Endothelial cell of umbilical vein (primary cell): ENCODE measurements at regions not wholly inside any gene's neighbourhood (a gene's known extent, or its start where the extent isn't known, plus 50 kb on each side); places are given as distances from the start of the nearest gene placed in this dataset.

ENCODE experiments used
- BruUV-seq: library from RNA; stranded (reverse); fragments of 400-500 nt; replicated peaks from 2 replicates; lab custom pipeline; 2021; lab: Mats Ljungman, UMichigan
- CTCF ChIA-PET: fragments of 300-600, 350-600 bp; sonication (Branson Sonifier 250); formaldehyde crosslinking; loops from one replicate; lab custom pipeline; 2021; ENCODE audit warnings: antibody characterized with exemption, inconsistent platforms; lab: Charles Lee
- POLR2A ChIA-PET: fragments of 300-600, 350-600 bp; sonication (Branson Sonifier 250); formaldehyde crosslinking; loops from one replicate; lab custom pipeline; 2021; ENCODE audit warnings: antibody characterized with exemption, inconsistent platforms; lab: Charles Lee
- DNase-seq: peaks from one replicate; pipeline ENCODE4 v3.0.0-alpha.2; 2011; ENCODE audit warnings: low read depth, low spot score
- FAIRE-seq: peaks from 2 replicates; lab custom pipeline; 2011; peaks lifted over from hg19 to GRCh38; lab: Jason Lieb, UNC
- H2AFZ ChIP-seq: 2 replicates; pipeline ENCODE4 v1.6.0; 2012; ENCODE audit warnings: low read depth, low read length, control low read depth, inconsistent platforms
- H3K27ac ChIP-seq: 2 replicates; pipeline ENCODE4 v1.5.1; 2011; ENCODE audit warnings: low read depth, mild to moderate bottlenecking, control low read depth, low read length, moderate library complexity; ENCODE audit not compliant: insufficient read depth
- H3K27me3 ChIP-seq, 2 experiments: 2 replicates each; pipeline versions ENCODE4 v1.6.0 to v1.6.1; 2011; ENCODE audit warnings: low read length in 2 of 2, mixed read lengths in 1 of 2; ENCODE audit not compliant: control insufficient read depth in 2 of 2, insufficient read depth in 2 of 2
- H3K36me3 ChIP-seq, 2 experiments: 2 replicates in 1 of 2; 3 replicates in 1 of 2; pipeline ENCODE4 v1.5.1; 2011; ENCODE audit warnings: low read length in 2 of 2, mild to moderate bottlenecking in 1 of 2, moderate library complexity in 1 of 2; ENCODE audit not compliant: control insufficient read depth in 2 of 2, insufficient read depth in 2 of 2; ENCODE audit errors: extremely low read depth in 1 of 2
- H3K4me1 ChIP-seq: 3 replicates; pipeline ENCODE4 v1.5.1; 2011; ENCODE audit warnings: mild to moderate bottlenecking, low read length; ENCODE audit not compliant: control insufficient read depth, insufficient read depth; ENCODE audit errors: extremely low read depth
- H3K4me2 ChIP-seq: 2 replicates; pipeline ENCODE4 v1.6.1; 2011; ENCODE audit warnings: low read length, control low read depth, mixed read lengths; ENCODE audit not compliant: insufficient read depth
- H3K4me3 ChIP-seq, 3 experiments: fragments of 200-600 bp in 1 of 3; sonication (generic), shearing (Covaris generic) in 1 of 3; replicated peaks in 1 of 3; 2 replicates each; pipeline ENCODE4 v1.5.1; 2011 to 2016; ENCODE audit warnings: control low read depth in 3 of 3, low read length in 3 of 3, mild to moderate bottlenecking in 2 of 3, inconsistent platforms in 1 of 3, low read depth in 1 of 3, moderate library complexity in 1 of 3; ENCODE audit not compliant: insufficient read depth in 1 of 3
- H3K79me2 ChIP-seq: 2 replicates; pipeline ENCODE4 v1.6.0; 2012; ENCODE audit warnings: low read length, inconsistent platforms; ENCODE audit not compliant: control insufficient read depth, insufficient read depth
- H3K9ac ChIP-seq: replicated peaks from 2 replicates; pipeline ENCODE3; 2011; ENCODE audit warnings: low read length, control low read depth; ENCODE audit not compliant: insufficient read depth; ENCODE audit errors: extremely low read depth
- H3K9me1 ChIP-seq: replicated peaks from 3 replicates; pipeline ENCODE4 v1.6.0; 2011; ENCODE audit warnings: mild to moderate bottlenecking, low read length; ENCODE audit not compliant: control insufficient read depth, insufficient read depth; ENCODE audit errors: extremely low read depth
- H3K9me3 ChIP-seq: replicated peaks from 2 replicates; pipeline ENCODE4 v1.5.1; 2012; ENCODE audit warnings: low read length, inconsistent platforms; ENCODE audit not compliant: control insufficient read depth, insufficient read depth
- H4K20me1 ChIP-seq: replicated peaks from 2 replicates; pipeline ENCODE3; 2011; ENCODE audit warnings: mild to moderate bottlenecking, low read length; ENCODE audit not compliant: control insufficient read depth, insufficient read depth; ENCODE audit errors: extremely low read depth
- EZH2 ChIP-seq: IDR thresholded peaks from 2 replicates; pipeline ENCODE4 v1.6.1; 2012; ENCODE audit warnings: borderline replicate concordance, low read depth, mild to moderate bottlenecking, moderate library complexity, low read length, inconsistent platforms; ENCODE audit not compliant: severe bottlenecking
- FOS ChIP-seq: IDR thresholded peaks from 2 replicates; pipeline ENCODE4 v1.6.1; 2011; ENCODE audit warnings: mild to moderate bottlenecking, low read length, moderate library complexity, borderline replicate concordance; ENCODE audit not compliant: insufficient read depth
- GATA2 ChIP-seq: IDR thresholded peaks from 2 replicates; pipeline ENCODE4 v1.7.0; 2011; ENCODE audit warnings: low read depth, mild to moderate bottlenecking, moderate library complexity, mixed read lengths, low read length; ENCODE audit not compliant: insufficient read length, insufficient read depth
- JUN ChIP-seq: IDR thresholded peaks from 2 replicates; pipeline ENCODE4 v1.6.1; 2011; ENCODE audit warnings: borderline replicate concordance, low read depth; ENCODE audit not compliant: insufficient read length, insufficient read depth
- MYC ChIP-seq: IDR thresholded peaks from one replicate; pipeline ENCODE4 v1.6.1; 2011; ENCODE audit warnings: mild to moderate bottlenecking, low read depth, low read length
- POLR2A ChIP-seq: IDR thresholded peaks from 2 replicates; pipeline ENCODE4 v1.6.1; 2012; ENCODE audit warnings: low read depth, mild to moderate bottlenecking, control low read depth, low read length
- POLR2AphosphoS5 ChIP-seq: IDR thresholded peaks from 2 replicates; pipeline ENCODE4 v1.6.1; 2012; ENCODE audit warnings: low read depth, mild to moderate bottlenecking, control low read depth, low read length, moderate library complexity; ENCODE audit not compliant: insufficient read depth
- dilution Hi-C: fragments of 300-500 bp; cut with MboI; formaldehyde crosslinking; loops from one replicate; pipeline ENCODE4 v1.15.0; 2019; ENCODE audit warnings: low sequenced_read_pairs; ENCODE audit not compliant: extremely low pct_ligation_motif_present
- intact Hi-C: fragments of 100-400 bp; cut with micrococcal nuclease; formaldehyde crosslinking; loops from one replicate; pipeline ENCODE4 v1.10.0; 2022
- TF ChIP-seq, protein P1 (sequence below), 2 donors: IDR thresholded peaks; 1 replicate in 1 of 2; 2 replicates in 1 of 2; pipeline ENCODE4 v1.5.1; 2011; ENCODE audit warnings: low read length in 2 of 2, mild to moderate bottlenecking in 2 of 2, moderate library complexity in 2 of 2, control low read depth in 1 of 2, inconsistent platforms in 1 of 2, low read depth in 1 of 2; ENCODE audit not compliant: insufficient read depth in 1 of 2; ENCODE audit errors: extremely low read depth in 1 of 2
- TF ChIP-seq, protein P2 (sequence below): IDR thresholded peaks from 2 replicates; pipeline ENCODE4 v1.6.1; 2011; ENCODE audit not compliant: insufficient read depth, insufficient read length

DNA sequence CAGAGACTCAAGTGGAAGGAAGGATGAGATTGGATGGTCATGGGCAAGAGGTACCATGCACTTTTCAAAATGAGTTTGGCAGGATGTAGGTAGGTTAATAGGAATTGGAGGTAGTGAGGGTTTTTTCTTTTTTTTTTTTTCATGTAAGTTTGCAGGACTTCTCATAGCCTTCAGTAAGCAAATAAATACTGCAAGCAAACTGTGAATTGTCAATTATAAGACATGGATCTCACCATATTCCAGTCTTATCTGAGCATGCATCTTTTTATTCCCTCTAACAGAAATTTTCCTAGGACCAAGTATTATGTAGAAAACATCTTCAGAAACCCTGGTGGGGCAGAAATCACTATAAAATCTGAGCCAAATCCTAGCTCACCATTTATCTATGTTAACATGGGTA lies 584.6 kb upstream of the CDH5 start:
- Histone ChIP-seq H3K4me2 (no peak overlapping the region), H2AFZ (no peak overlapping the region), H3K9ac (no peak overlapping the region), H3K4me3 (no peak overlapping the region), H3K27me3 (no peaks in the 10 kb centered on the region), H3K27ac (no peak overlapping the region), H3K79me2 (no peaks in the 10 kb centered on the region), H3K9me1 (no peaks in the 10 kb centered on the region), H3K4me1 (peaks cover 4% of the 10 kb centered on the region), H3K9me3 (no peaks in the 10 kb centered on the region), H3K36me3 (no peaks in the 10 kb centered on the region), H4K20me1 (no peaks in the 10 kb centered on the region)
- ChIA-PET POLR2A (no interaction called here), CTCF (interaction anchor here (0.8 to 1.0 kb wide), 2 partner anchors 14 to 24 kb away, joined by 3 read pairs; no protein-coding TSS in a partner anchor)
- intact Hi-C loops (no loop called here), dilution Hi-C loops (no loop called here)
- BruUV-seq = no TSS peak
- no peak for TF ChIP-seq JUN
- no peak for TF ChIP-seq POLR2AphosphoS5
- TF ChIP-seq EZH2 = no peak
- TF ChIP-seq GATA2 = no peak
- no peak for TF ChIP-seq POLR2A
- TF ChIP-seq MYC = no peak
- TF ChIP-seq, protein P1, sequence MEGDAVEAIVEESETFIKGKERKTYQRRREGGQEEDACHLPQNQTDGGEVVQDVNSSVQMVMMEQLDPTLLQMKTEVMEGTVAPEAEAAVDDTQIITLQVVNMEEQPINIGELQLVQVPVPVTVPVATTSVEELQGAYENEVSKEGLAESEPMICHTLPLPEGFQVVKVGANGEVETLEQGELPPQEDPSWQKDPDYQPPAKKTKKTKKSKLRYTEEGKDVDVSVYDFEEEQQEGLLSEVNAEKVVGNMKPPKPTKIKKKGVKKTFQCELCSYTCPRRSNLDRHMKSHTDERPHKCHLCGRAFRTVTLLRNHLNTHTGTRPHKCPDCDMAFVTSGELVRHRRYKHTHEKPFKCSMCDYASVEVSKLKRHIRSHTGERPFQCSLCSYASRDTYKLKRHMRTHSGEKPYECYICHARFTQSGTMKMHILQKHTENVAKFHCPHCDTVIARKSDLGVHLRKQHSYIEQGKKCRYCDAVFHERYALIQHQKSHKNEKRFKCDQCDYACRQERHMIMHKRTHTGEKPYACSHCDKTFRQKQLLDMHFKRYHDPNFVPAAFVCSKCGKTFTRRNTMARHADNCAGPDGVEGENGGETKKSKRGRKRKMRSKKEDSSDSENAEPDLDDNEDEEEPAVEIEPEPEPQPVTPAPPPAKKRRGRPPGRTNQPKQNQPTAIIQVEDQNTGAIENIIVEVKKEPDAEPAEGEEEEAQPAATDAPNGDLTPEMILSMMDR (IDR thresholded peaks at IDR 0.05; ENCODE audit: extremely low read depth in 1 of 2, insufficient read depth in 1 of 2, low read depth in 1 of 2, low read length in 2 of 2) = no peak
- TF ChIP-seq, protein P2, sequence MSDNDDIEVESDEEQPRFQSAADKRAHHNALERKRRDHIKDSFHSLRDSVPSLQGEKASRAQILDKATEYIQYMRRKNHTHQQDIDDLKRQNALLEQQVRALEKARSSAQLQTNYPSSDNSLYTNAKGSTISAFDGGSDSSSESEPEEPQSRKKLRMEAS = no peak
- no peak for TF ChIP-seq FOS
- FAIRE-seq (peak; percentile 33), DNase-seq (peak; percentile 2)
